Non-pigmented ciliary epithelial cell (primary cell): ENCODE measurements at regions not wholly inside any gene's neighbourhood (a gene's known extent, or its start where the extent isn't known, plus 50 kb on each side); places are given as distances from the start of the nearest gene placed in this dataset.
A peak's percentile ranks its signal among the peaks of the same experiment; 100 is the strongest.
"Not testable (repeated sequence)": the region's sequence is repeated elsewhere in the genome, so short reads cannot be mapped to it uniquely, and the experiment has no call there.

Experiments used
- DNase-seq: peaks from one replicate; pipeline ENCODE4 v3.0.0-alpha.2; 2010; ENCODE audit warnings: low read depth

- not testable (repeated sequence) for DNase-seq
These were observed 5387.6 kb upstream of the TPTE start for GRCh38 chr21:5133824-5134223.

- DNase-seq = not testable (repeated sequence)
These were observed 5385.0 kb upstream of the TPTE start for GRCh38 chr21:5136406-5136805.

GRCh38 chr21:5137006-5137405 is 5384.4 kb upstream of the TPTE start:
- not testable (repeated sequence) for DNase-seq

GRCh38 chr21:5138687-5139086 is 5382.7 kb upstream of the TPTE start:
- DNase-seq = not testable (repeated sequence)

GRCh38 chr21:5139528-5139927 is 5381.9 kb upstream of the TPTE start:
- DNase-seq = not testable (repeated sequence)

GRCh38 chr21:5143011-5143410 is 5378.4 kb upstream of the TPTE start:
- DNase-seq = not testable (repeated sequence)

- not testable (repeated sequence) for DNase-seq
These were observed 5376.7 kb upstream of the TPTE start for GRCh38 chr21:5144731-5145130.

- not testable (repeated sequence) for DNase-seq
These were observed 5373.7 kb upstream of the TPTE start for GRCh38 chr21:5147685-5148084.

- DNase-seq = not testable (repeated sequence)
These were observed 5372.2 kb upstream of the TPTE start for GRCh38 chr21:5149222-5149621.

GRCh38 chr21:5153842-5154640 is 5367.3 kb upstream of the TPTE start:
- DNase-seq = not testable (repeated sequence)

- DNase-seq = peak; percentile 8
These were observed 5366.8 kb upstream of the TPTE start for GRCh38 chr21:5154641-5154982.

- not testable (repeated sequence) for DNase-seq
These were observed 5358.4 kb upstream of the TPTE start for GRCh38 chr21:5162693-5163574.

- not testable (repeated sequence) for DNase-seq
These were observed 5355.6 kb upstream of the TPTE start for GRCh38 chr21:5165829-5166228.
